ENCODE measurements at regions not wholly inside any gene's neighbourhood (a gene's known extent, or its start where the extent isn't known, plus 50 kb on each side); places are given as distances from the start of the nearest gene placed in this dataset.

GRCh38 chr2:160882906-160883305 lies 277.3 kb upstream of the TANK start:
- H3K27ac ChIP-seq, result no peak overlapping the region
- no peak for TF ChIP-seq CTCF (conservative IDR thresholded peaks at IDR 0.05)
- TF ChIP-seq ZFX (IDR thresholded peaks at IDR 0.05), result no peak

GRCh38 chr2:160884056-160884455 lies 276.2 kb upstream of the TANK start:
- no peak overlapping the region for H3K27ac ChIP-seq
- no peak for TF ChIP-seq CTCF (conservative IDR thresholded peaks at IDR 0.05)
- TF ChIP-seq ZFX (IDR thresholded peaks at IDR 0.05), result no peak

- TF ChIP-seq ZFX (IDR thresholded peaks at IDR 0.05) (no peak), CTCF (conservative IDR thresholded peaks at IDR 0.05) (no peak)
- no peak overlapping the region for H3K27ac ChIP-seq
These were observed 270.6 kb upstream of the TANK start for GRCh38 chr2:160889439-160890170.

- no peak for TF ChIP-seq ZFX (IDR thresholded peaks at IDR 0.05)
- no peak for TF ChIP-seq CTCF (conservative IDR thresholded peaks at IDR 0.05)
- H3K27ac ChIP-seq, result no peak overlapping the region
These were observed 269.4 kb upstream of the TANK start for GRCh38 chr2:160890667-160891352.

- TF ChIP-seq ZFX (IDR thresholded peaks at IDR 0.05) (no peak), CTCF (conservative IDR thresholded peaks at IDR 0.05) (no peak)
- H3K27ac ChIP-seq, result no peak overlapping the region
These were observed 268.9 kb upstream of the TANK start for GRCh38 chr2:160891353-160891740.

GRCh38 chr2:160892204-160892603 lies 268.0 kb upstream of the TANK start:
- H3K27ac ChIP-seq, result no peak overlapping the region

More at GRCh38 chr2:160892204-160892603, 268.0 kb upstream of the TANK start:
- TF ChIP-seq ZFX (IDR thresholded peaks at IDR 0.05), result no peak
- no peak for TF ChIP-seq CTCF (conservative IDR thresholded peaks at IDR 0.05)

All from C4-2B (cell line).